ENCODE measurements at regions not wholly inside any gene's neighbourhood (a gene's known extent, or its start where the extent isn't known, plus 50 kb on each side); places are given as distances from the start of the nearest gene placed in this dataset.

DNA sequence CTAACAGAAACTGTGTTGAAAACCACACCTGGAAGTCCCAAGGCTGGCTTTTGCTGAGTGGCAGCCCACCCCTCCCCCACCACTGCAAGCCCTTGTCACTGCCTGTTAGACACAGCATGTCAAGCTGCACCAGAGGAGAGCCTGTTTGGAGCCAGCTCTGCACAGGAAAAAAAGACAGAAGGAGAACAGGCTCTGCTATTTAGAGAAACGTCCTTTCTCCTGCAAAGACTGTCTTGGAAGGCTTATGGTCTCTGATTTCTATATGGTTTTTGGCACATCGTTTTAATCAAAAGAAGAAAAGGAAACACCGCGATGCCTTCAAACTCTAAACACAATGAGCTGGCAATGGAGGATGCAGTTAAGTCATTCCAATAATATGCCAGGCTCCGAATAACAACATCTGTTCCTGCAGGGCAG is 275.5 kb downstream of the MAP2K4 start:
- CTCF ChIA-PET, result no interaction called here
- Mint-ChIP-seq H3K9me3 (ENCODE audit: low read depth, unreplicated experiment) (peaks cover 19% of the 10 kb centered on the region), H3K4me3 (ENCODE audit: low read depth, unreplicated experiment) (no peak overlapping the region), H3K4me1 (ENCODE audit: low read depth, unreplicated experiment) (no peaks in the 10 kb centered on the region), H3K36me3 (ENCODE audit: insufficient read depth, unreplicated experiment) (no peaks in the 10 kb centered on the region), H3K27ac (ENCODE audit: unreplicated experiment) (no peak overlapping the region), H3K27me3 (ENCODE audit: unreplicated experiment) (no peaks in the 10 kb centered on the region)
- intact Hi-C loops (cut with micrococcal nuclease; ENCODE audit: unreplicated experiment), result no loop called here
- no TSS peak for BruUV-seq (replicated peaks)
- DNase-seq, result no peak
- TF ChIP-seq, protein P1, sequence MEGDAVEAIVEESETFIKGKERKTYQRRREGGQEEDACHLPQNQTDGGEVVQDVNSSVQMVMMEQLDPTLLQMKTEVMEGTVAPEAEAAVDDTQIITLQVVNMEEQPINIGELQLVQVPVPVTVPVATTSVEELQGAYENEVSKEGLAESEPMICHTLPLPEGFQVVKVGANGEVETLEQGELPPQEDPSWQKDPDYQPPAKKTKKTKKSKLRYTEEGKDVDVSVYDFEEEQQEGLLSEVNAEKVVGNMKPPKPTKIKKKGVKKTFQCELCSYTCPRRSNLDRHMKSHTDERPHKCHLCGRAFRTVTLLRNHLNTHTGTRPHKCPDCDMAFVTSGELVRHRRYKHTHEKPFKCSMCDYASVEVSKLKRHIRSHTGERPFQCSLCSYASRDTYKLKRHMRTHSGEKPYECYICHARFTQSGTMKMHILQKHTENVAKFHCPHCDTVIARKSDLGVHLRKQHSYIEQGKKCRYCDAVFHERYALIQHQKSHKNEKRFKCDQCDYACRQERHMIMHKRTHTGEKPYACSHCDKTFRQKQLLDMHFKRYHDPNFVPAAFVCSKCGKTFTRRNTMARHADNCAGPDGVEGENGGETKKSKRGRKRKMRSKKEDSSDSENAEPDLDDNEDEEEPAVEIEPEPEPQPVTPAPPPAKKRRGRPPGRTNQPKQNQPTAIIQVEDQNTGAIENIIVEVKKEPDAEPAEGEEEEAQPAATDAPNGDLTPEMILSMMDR (IDR thresholded peaks at IDR 0.05; ENCODE audit: unreplicated experiment), result no peak

DNA sequence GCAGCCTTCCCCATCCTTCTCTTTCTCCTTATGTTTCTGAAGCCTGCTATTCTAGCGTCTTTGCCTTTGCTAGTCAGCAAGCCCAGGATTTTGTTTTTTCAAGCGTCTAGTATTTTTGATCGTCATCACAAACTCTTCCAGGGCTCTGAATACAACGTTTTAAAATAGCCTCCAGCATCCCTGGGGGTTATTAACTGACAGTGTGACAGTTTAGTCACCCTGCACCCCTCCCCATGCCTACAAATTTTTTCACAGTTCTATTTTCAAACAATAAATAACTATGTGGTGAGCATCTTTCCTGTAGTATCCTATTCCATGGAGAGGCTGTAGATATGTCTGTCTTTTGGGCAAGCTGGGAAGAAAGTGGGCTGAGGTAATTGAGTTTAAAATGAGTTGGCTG is 280.9 kb downstream of the MAP2K4 start:
- Mint-ChIP-seq H3K9me3 (ENCODE audit: low read depth, unreplicated experiment) (peaks cover 17% of the 10 kb centered on the region), H3K27me3 (ENCODE audit: unreplicated experiment) (no peaks in the 10 kb centered on the region), H3K4me3 (ENCODE audit: low read depth, unreplicated experiment) (no peak overlapping the region), H3K27ac (ENCODE audit: unreplicated experiment) (no peak overlapping the region), H3K4me1 (ENCODE audit: low read depth, unreplicated experiment) (no peaks in the 10 kb centered on the region), H3K36me3 (ENCODE audit: insufficient read depth, unreplicated experiment) (no peaks in the 10 kb centered on the region)
- no peak for DNase-seq
- intact Hi-C loops (cut with micrococcal nuclease; ENCODE audit: unreplicated experiment), result no loop called here
- BruUV-seq (replicated peaks), result no TSS peak
- TF ChIP-seq, protein P1 (IDR thresholded peaks at IDR 0.05; ENCODE audit: unreplicated experiment), result no peak
- CTCF ChIA-PET, result no interaction called here

DNA sequence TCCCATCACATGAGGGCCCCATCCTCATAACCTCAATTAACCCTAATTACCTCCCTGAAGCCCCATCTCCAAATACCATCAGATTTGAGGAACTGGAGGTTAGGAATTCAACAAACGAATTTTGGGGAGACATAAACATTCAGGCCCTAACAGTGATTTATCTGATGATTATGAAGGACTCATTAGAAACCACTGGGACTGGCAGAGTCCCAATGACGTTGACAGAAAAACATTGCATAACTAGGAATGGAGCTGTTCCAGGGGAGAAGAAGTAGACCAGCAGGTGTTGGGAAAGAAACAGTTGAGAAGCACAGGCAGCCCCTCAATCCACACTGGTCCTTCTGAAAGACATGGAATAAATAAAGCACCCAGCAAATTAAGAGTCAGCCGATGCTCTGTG is 282.0 kb downstream of the MAP2K4 start:
- no peak for DNase-seq
- intact Hi-C loops (cut with micrococcal nuclease; ENCODE audit: unreplicated experiment), result no loop called here
- H3K27me3 Mint-ChIP-seq (ENCODE audit: unreplicated experiment), result no peaks in the 10 kb centered on the region
- no peak overlapping the region for H3K27ac Mint-ChIP-seq (ENCODE audit: unreplicated experiment)
- no peaks in the 10 kb centered on the region for H3K36me3 Mint-ChIP-seq (ENCODE audit: insufficient read depth, unreplicated experiment)
- TF ChIP-seq, protein P1 (IDR thresholded peaks at IDR 0.05; ENCODE audit: unreplicated experiment), result no peak
- no peaks in the 10 kb centered on the region for H3K4me1 Mint-ChIP-seq (ENCODE audit: low read depth, unreplicated experiment)
- H3K4me3 Mint-ChIP-seq (ENCODE audit: low read depth, unreplicated experiment), result no peak overlapping the region
- CTCF ChIA-PET, result no interaction called here
- no TSS peak for BruUV-seq (replicated peaks)
- peaks cover 16% of the 10 kb centered on the region for H3K9me3 Mint-ChIP-seq (ENCODE audit: low read depth, unreplicated experiment)

DNA sequence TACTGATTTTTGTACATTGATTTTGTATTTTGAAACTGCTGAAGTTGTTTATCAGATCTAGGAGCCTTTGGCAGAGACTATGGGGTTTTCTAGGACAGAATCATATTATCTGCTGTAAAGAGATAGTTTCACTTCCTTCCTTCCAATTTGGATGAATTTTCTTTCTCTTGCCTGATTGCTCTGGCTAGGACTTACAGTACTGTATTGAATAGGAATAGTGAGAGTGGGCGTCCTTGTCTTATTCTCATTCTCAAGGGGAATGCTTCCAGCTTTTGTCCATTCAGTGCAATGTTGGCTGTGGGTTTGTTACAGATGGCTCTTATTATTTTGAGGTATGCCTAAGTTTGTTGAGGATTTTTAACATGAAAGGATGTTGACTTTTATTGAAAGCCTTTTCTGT is 290.1 kb downstream of the MAP2K4 start:
- intact Hi-C loops (cut with micrococcal nuclease; ENCODE audit: unreplicated experiment), result no loop called here
- peaks cover 27% of the 10 kb centered on the region for H3K9me3 Mint-ChIP-seq (ENCODE audit: low read depth, unreplicated experiment)
- H3K4me3 Mint-ChIP-seq (ENCODE audit: low read depth, unreplicated experiment), result no peak overlapping the region
- H3K4me1 Mint-ChIP-seq (ENCODE audit: low read depth, unreplicated experiment), result no peaks in the 10 kb centered on the region
- no peaks in the 10 kb centered on the region for H3K36me3 Mint-ChIP-seq (ENCODE audit: insufficient read depth, unreplicated experiment)
- no TSS peak for BruUV-seq (replicated peaks)
- H3K27ac Mint-ChIP-seq (ENCODE audit: unreplicated experiment), result no peak overlapping the region
- no peaks in the 10 kb centered on the region for H3K27me3 Mint-ChIP-seq (ENCODE audit: unreplicated experiment)
- CTCF ChIA-PET, result no interaction called here
- TF ChIP-seq, protein P1 (IDR thresholded peaks at IDR 0.05; ENCODE audit: unreplicated experiment), result no peak
- DNase-seq, result no peak

DNA sequence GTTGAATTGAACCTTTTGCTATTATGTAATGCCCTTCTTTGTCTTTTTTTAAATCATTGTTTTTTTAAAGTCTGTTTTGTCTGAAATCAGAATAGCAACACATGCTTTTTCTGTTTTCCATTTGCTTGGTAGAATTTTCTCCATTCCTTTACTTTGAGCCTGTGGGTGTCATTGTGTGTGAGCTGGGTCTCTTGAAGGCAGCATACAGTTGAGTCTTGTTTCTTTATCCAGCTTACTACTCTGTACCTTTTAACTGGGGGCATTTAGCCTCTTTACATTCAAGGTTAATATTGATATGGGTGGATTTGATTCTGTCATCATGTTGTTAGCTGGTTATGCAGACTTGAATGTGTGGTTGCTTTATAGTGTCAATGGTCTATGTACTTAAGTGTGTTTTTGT is 292.0 kb downstream of the MAP2K4 start:
- H3K27me3 Mint-ChIP-seq (ENCODE audit: unreplicated experiment), result no peaks in the 10 kb centered on the region

More for the DNA sequence above, 292.0 kb downstream of the MAP2K4 start:
- DNase-seq, result no peak
- BruUV-seq (replicated peaks), result no TSS peak
- TF ChIP-seq, protein P1 (IDR thresholded peaks at IDR 0.05; ENCODE audit: unreplicated experiment), result no peak
- Mint-ChIP-seq H3K27ac (ENCODE audit: unreplicated experiment) (no peak overlapping the region), H3K36me3 (ENCODE audit: insufficient read depth, unreplicated experiment) (no peaks in the 10 kb centered on the region), H3K4me1 (ENCODE audit: low read depth, unreplicated experiment) (no peaks in the 10 kb centered on the region), H3K9me3 (ENCODE audit: low read depth, unreplicated experiment) (peaks cover 22% of the 10 kb centered on the region), H3K4me3 (ENCODE audit: low read depth, unreplicated experiment) (no peak overlapping the region)
- intact Hi-C loops (cut with micrococcal nuclease; ENCODE audit: unreplicated experiment), result no loop called here
- CTCF ChIA-PET, result no interaction called here
